Activated CD4-positive, CD25-positive, alpha-beta regulatory T cell treated with anti-CD3 and anti-CD28 coated beads, Interleukin-2, amount 50 U/mL, for 72 hours (primary cell): ENCODE measurements at regions not wholly inside any gene's neighbourhood (a gene's known extent, or its start where the extent isn't known, plus 50 kb on each side); places are given as distances from the start of the nearest gene placed in this dataset.

Experiments
- DNase-seq: peaks from one replicate; pipeline ENCODE4 v3.0.0; 2021

DNA sequence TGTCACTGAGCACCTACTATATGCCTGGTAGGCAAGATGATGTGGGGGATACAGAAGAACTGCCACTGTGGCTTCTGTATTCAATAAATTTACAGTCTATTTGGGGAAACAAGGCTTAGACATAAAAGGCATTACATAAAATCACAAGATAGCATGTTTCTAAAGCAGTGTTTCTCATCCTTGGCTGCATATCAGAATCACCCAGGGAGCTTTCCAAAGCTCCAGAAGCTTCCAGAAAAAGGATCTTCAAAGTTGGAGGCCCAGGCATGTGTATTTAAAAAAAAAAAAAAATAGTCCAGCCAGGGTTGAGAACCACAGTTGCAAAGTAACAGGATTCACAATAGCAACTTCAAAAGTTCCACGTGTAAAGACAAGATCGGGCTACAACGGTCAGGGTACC lies 112.4 kb upstream of the SPACA1 start:
- DNase-seq: no peak

DNA sequence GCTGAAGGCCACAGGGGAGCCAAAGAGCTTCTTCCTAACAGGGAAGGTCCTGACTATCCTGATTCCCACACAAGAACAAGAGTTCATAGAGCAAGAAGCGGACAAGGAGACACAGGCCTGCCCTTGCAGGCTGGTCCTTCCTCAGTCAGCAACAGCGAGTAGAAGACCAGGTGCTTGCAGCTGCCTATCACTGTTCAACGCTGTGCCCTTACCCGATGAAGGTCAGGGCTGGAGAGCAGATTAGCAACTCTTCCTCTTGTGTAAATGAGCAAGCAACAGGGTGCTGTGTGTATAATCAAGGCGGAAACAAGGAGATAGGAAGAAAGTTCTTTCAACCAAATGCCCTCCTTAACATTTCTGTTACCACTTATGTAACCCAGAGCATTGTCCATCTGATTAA lies 115.3 kb upstream of the SPACA1 start:
- DNase-seq: no peak

DNA sequence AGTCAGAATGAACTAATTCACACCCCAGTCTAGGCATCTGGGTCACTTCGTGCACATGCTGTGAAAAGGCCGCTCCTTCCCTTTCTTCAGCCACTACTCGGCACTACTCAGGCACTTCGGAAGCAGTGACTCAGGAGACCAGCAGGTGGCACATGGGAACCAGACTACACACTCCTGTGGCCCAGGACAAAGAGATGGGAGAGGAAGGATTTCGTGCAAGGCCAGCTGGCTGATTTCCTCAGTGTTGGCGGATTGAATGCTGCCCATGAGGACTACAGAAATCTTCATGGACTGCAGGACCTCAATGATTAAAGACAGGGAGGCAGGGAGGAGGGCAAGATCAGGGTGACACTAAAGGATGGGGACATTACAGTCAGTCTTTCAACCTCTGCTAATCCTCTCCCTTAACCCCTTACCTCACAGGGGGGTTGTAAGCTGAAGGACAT lies 117.8 kb upstream of the SPACA1 start:
- DNase-seq: peak; percentile 42

DNA sequence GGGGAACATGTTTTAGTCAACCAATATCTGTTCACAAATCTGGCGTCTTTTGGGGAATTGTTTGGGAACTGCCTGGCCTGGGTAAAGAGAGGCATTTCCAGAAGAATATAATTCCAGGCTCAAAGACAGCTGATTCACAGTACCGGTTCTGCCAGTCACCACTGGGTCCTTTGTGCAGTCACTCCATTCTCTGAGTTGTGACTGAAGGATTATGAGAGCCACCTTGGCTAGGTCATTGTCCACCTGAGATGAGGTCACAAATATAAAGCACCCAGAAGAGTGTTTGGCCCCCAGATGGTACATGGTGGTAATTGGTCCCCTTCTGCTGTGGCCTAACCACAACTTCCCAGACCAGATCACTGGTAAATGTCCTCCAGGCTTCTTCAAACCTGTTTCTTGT lies 121.0 kb upstream of the SPACA1 start:
- no peak for DNase-seq

DNA sequence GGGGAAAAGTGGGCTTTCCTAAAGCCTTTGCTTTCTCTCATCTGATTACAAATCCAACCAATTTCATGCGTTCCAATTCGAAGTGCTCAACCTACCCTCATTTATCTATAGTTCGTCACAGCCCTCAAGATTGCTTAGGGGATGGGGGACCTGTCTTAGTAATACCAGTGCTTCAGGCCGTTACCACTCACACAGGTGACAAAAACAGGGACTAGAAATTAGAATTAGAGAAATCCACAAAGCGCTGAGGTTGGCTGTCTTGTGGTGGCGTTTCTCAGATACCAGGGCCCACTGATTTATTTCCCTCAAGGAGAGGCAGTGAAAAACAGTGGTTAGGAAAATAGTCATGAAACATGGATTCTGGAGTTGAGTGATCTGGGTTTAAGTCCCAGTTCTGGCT lies 121.6 kb upstream of the SPACA1 start:
- no peak for DNase-seq

DNA sequence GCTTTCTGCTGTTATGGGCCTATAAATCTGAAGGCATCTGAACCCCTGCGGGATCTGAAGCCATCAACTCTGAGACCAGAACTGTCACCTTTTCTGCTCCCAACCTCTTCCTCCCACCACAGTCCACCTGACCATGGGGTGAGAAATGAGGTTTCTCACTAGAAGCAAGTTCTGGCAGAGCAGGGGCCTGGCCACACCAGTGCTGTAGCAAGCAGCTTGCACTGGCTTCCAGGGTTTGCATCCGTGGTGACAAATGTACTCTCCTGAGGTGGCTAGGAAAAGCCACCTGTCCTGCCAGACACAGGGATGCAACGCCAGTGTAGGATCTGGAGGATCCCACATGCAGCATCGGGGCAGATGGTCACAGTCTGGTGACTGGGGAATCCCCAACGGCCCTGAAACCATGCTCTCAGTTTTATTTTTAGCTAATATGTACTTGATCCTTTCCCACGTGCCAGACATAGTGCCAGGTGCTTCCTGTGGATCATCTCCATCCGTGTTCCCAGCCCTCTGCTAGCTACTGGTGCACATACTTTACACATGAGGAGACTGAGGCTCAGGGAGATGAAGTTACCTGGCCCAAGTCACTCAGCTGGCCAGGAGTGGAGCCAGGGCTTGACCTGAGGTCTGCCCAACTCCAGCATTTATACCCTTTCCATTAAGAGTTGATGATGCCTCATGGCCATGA lies 122.1 kb upstream of the SPACA1 start:
- DNase-seq: no peak

DNA sequence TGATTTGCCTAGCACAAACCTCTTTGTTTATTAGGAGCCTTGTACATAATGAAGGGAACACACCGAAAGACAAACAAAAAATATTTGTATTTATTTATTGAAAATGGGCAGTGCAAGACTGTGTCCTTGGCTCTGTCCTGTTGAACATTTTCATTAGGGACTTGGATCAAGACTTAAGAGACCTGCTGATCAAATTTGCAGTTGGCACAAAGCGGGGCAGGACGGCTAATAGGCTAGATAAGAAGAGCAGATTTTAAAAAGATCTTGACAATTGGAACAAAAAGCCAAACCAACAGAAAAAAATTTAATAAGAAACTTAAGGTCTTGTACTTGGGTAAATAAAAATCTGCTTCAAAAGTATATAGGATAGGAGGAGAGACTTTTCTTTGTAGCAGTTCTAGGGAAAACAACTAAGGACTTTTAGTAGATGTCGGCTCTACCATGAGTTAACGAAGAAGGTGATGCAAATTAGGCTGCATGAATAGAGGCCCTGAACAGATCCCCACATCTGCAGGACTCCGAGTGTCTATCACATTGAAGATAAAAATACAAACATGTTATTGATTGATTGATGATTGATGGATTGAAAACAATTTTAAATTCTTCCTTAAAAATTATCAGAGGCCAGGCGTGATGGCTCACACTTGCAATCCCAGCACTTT lies 124.1 kb upstream of the SPACA1 start:
- no peak for DNase-seq

DNA sequence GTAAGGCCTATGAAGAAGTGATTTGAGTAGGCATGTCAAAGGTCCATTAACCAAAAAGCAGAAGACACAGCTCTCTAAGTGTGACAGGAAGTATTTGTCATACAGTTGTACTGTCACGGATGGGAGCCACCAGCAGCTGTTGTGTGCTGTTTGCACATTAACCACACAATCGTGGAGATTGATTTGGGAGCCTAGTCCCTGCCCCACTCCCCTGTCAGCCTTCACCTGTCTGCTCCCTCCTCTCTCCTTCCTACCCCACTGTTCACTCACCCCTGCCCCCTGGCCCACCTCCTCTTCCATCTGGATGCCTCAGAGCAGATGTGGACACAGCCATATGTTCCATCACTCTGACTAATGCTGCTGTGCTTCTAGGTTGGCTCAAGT lies 124.7 kb upstream of the SPACA1 start:
- no peak for DNase-seq

DNA sequence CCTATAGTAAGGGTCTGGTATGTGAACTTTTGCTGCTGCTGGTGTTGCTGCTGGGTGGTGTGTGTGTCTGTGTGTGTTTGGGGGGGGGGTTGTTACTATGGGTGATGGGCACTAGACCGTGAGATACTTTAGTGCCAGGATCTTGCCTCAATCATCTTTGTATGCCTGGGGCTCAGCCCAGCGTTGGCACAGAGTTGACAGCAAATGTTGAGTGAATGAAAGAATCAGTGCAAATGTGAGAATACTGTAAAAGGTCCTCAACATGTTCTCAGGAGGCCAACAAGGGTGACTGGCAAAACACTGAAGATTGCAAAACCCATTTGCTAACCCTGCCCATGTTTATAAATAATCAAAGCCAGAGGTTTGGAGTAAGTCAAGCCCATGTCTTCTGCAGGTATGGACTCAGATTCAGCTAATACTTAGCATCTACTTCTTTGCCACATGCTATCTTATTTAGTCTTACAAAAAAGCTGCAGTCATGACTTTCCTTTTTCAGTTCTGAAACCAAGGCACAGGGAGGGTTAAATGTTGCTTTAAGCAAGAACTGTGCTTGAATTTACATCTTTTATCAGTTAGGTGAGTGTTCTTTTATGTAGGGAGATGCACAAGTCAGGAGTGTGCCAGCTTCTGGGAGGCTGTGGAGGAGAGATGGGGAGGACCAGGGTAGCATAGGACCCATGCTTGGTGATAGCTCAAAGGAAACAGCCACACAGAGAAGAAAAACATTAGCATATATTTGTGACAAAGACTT lies 125.3 kb upstream of the SPACA1 start:
- DNase-seq: no peak

DNA sequence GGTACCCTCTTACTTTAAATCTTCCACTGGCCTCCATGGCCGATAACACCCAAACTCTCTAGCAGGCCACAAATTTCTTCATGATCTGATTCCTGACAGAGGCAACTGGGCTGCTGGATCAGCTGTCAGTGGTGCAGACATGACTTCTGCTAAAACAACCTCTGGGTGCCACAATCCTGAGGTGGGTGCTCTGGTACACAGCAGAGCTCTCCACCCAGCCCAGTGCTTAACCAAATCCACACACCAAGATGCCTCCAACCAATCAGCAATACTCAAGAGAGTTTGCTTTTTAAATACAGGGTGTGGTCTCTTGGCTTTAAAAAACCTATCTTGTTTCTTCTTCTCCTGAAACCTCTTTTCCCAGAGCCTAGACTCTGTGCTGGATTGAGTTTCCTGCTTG lies 126.6 kb upstream of the SPACA1 start:
- DNase-seq: no peak

DNA sequence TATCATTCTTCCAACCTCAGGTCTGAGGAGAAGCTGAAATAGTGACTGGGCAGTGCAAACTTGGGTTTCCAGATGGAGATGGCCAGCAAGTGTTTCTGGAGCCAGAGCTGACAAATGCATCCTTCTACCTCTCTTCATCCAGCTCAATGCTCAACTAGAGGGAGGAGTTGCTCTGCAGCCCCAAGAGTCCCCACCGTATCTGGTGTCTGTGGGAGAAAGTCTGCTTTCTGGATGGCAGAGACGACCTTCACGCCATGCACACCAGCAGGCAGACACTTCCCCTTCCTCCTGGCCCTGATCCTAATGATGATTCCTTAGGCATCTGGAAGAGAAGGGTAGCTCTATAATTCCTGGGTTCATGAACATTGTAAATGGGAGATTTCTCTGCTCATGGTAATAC lies 127.4 kb upstream of the SPACA1 start:
- DNase-seq: no peak

DNA sequence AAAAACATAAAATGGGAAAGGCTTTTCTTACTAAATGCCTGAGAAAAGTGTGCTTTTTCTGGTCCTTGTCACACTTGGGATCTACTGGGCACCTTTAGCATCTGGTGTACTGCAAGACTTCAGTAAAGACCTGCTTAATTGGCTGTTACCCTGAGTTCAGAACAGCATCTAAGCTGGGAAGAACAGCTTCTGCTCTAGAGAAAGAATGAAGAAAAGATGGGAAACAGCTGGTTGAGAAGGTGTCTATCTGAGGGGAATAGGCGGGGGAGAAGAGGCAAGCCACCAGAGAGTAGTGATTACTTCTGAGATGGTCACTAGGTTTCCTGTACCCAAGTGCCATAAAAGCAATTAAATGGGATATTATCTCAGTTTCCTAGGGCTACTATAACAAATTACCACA lies 128.2 kb upstream of the SPACA1 start:
- no peak for DNase-seq

DNA sequence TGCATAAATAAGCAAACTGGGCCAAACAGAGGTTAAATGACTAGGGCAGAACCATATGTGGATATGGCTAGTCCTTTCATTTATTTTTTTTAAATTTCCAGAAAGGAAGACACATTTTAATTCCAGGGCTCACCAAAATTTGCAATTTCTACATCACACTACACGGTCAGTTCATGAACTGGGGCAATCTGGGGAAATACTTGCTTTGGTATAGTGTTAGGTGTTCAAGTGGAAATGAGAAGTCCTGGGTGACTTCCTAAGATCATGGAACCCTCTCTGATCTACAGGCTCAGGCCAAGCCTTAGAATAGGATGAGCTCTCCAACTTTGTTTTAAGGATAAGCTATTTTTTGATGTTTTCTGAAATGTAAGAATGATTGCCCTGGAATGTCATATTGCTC lies 128.6 kb upstream of the SPACA1 start:
- DNase-seq: no peak

DNA sequence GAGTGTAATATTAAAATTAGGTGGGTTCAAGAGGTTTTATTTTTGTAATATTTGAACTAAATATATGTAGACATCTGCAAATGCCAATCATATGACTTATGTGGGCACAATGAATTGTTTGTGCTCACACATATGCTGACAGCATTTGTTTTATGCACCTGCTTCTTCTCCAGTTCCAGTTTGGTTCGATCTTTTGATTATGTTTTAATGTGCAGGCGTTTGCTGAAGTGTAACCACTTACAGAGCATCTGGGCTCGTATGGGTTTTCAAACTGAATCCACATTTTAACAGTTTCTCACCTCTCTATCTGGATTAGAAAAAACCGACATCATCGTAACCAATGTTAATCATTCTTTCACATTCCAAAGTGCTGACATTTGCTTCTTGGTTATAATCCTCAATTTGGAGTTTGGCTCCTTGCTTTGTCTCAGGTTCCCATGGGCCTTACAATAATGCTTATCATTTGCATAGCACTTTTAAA lies 129.1 kb upstream of the SPACA1 start:
- DNase-seq: no peak

DNA sequence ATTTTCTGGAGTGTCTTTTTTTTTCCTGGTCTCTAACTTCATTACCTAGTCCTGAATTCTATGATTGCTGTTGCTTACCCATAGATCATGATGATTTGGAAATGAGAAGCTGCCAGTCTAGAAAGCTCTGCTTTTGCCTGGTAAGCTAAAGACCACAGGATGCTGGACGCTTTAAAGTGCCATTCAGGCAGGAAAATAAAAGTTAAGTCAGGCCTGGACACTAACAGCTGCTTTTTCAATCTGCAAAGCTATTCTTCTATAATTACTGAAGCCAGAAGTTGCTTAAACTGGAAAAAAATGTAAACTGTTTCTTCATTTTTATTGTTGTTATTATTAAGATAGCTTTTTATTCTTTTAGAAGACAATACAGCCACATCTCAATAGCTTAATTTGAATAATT lies 129.8 kb upstream of the SPACA1 start:
- no peak for DNase-seq

DNA sequence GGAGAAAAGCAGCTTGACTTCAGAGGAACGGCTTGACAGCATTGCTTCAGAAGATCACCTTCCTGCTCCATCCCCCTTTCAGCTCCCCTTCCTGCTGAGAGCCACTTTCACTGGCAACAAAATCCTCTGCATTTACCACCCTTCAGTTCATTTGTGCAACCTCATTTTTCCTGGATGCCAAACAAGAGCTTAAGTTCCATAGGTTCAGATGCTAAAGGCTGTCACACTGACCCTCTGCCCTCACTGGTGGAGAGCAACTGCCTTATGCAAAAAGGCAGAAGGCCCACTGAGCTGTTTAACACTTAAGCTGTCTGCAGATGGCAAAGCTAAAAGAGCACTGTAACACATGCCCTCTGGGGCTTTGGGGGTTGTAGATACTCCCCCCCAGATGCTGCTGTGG lies 131.2 kb upstream of the SPACA1 start:
- no peak for DNase-seq

DNA sequence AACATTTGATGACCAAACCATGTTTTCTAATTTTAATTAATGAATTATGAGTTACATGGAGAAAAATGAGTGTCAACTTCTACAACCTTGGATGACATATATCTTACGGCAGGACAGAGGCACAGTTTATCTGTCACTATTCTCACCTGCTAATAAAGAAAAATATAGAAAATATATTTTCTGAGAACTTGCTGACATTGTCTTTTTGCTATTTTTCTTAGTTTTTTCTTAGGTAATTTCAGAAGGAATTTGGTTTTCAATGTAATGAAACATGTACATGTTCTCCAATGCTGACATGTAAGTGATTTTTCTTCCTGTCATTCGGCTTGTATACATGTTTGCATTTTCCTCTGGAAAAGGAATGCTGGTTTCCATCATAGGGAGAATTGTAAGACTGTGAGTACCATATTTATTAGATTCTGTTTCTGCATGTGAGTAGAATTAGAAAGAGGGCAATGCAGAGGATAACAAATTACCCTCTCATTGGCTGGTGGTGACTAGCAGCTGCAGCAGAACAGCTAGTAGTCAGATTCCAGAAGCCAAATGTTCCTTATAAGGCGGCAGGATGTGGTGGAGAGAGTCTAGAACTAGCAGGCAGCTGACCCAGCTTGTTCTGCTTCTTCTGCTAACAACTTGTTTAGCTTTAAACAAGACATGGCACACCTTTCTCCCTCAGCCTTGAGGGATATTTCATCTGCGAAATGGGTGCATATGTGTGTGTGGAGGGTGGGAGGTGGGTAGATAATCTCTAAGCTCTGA lies 132.8 kb upstream of the SPACA1 start:
- no peak for DNase-seq

DNA sequence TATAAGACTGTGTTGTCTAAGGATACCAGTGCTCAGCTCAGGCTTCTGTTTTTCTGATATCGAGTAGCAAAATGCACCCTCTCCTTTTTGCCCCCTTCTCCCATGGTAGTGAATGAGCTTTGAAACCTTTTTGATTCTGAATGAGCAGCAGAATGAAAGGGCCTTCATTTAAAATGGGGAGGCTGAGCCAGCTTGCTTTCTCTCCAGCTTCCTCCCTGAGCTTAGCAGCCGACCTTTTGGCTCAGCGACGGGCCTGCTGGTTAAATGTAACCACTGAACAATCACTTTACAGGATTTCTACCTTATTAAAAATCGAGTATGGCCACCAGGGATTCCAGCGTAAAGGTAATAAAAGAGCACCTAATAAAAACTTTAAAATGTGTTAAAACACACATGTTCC lies 133.7 kb upstream of the SPACA1 start:
- no peak for DNase-seq

DNA sequence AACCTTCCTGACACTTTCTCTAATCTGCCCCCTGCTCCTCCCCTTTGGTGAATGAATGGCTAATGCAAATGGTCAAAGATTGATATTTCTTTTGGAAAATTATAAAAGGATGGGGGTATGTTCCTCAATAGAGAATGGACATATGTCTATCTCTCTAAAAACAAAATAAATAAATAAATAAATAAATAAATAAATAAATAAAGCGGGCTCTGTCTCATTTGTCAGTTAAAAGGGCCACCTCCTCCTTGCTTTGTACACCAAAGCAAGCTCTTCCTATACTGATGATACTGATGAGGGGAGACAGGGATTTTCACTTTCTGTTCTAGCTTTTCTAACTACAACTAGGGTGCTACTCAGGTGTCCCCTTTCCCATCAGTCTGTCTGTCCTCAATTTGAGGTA lies 135.5 kb upstream of the SPACA1 start:
- DNase-seq: no peak

DNA sequence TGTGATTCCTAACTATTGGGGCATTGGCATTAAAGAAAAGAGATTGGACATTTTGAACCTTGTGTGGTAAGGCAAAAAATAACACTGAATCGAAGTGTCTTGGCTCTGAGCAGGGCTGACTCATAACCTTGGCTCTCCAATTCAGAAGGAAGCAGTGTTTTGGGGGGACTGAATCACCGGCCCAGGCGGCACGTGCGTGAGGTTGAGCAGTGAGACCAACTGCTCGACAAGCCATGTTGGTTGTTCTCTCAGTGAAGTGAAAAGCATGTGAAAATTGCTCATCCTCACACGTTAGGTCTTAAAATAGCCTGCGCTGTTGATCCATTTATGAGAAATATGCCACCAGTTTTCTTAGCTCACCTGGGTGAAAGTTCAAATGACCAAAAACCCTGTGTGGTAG lies 137.8 kb upstream of the SPACA1 start:
- DNase-seq: no peak

DNA sequence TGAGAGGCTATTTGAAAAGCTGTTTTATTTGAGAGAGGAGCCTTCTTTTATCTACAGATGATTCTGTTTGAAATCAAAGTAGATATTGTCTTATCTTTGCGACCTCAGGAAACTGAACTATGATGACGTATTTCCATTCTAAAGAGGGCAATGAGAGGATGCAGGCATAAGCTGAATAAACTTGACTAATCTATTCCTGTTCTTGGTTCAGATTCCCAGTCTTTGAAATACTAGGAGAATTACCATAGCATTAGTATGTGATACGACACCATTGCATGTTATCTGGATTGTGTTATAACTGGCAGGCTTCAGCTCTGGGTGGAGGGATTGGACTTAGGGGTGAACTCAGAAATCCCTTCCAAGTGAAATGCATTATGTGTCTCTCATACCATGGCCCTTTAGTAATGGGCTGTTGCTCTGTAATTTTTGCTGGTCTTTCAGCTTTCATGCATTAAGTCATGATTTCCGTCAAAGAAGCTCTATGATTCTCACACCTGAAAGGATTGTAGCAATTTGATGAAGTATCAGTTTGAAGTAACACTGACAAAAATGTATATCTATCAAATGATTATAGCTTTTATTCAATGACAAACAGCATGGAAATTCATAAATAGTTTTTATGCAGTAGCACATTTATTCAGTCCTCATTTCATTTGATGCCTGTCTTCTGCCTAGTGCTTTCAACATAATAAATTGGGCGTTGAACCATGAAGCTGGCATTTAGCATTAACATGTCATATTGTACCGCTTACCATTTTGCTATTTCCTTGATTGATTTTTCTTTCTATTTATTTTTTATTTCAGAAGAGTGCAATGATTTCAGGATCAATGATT lies 138.4 kb upstream of the SPACA1 start:
- DNase-seq: no peak

DNA sequence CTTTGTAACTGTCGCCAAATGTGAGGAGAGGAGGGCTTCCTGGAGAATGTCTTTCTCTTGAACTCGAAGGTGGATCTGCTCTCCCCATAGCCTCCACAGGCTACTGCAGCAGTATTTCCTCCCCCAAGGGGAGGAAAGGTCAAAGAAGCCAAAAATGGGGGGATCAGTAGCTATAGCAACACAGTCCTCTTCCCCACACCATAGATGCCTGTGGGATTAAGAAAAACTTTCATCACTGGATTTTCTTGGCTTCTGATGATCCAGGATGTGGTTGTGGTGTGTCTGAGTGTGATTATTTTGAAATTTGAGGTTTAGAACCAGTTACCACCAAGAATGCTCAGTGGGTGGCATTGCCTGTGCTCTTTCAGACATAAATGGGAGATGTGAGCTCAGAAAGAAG lies 140.1 kb upstream of the SPACA1 start:
- no peak for DNase-seq
